ENCODE measurements at regions not wholly inside any gene's neighbourhood (a gene's known extent, or its start where the extent isn't known, plus 50 kb on each side); places are given as distances from the start of the nearest gene placed in this dataset.

GRCh38 chr7:46814516-46815250 is 767.2 kb downstream of the TNS3 start:
- H3K4me1 Mint-ChIP-seq (ENCODE audit: low read depth, unreplicated experiment) = no peaks in the 10 kb centered on the region
- H3K27ac Mint-ChIP-seq (ENCODE audit: unreplicated experiment) = no peak overlapping the region
- no peak for TF ChIP-seq CTCF (IDR thresholded peaks at IDR 0.05; ENCODE audit: unreplicated experiment)
- DNase-seq = no peak
- H3K36me3 Mint-ChIP-seq (ENCODE audit: insufficient read depth, unreplicated experiment) = no peaks in the 10 kb centered on the region
- intact Hi-C loops (cut with micrococcal nuclease; ENCODE audit: unreplicated experiment) = no loop called here
- no TSS peak for BruUV-seq (replicated peaks)
- H3K27me3 Mint-ChIP-seq (ENCODE audit: unreplicated experiment) = no peaks in the 10 kb centered on the region
- no peak overlapping the region for H3K4me3 Mint-ChIP-seq (ENCODE audit: low read depth, unreplicated experiment)
- peaks cover 6% of the 10 kb centered on the region for H3K9me3 Mint-ChIP-seq (ENCODE audit: low read depth, unreplicated experiment)
- CTCF ChIA-PET = interaction anchor here (0.6 kb wide), 1 partner anchor 93 kb away, joined by 3 read pairs; no protein-coding TSS in a partner anchor

- H3K27me3 Mint-ChIP-seq (ENCODE audit: unreplicated experiment) = no peaks in the 10 kb centered on the region
- TF ChIP-seq CTCF (IDR thresholded peaks at IDR 0.05; ENCODE audit: unreplicated experiment) = no peak
- CTCF ChIA-PET = no interaction called here
- H3K4me1 Mint-ChIP-seq (ENCODE audit: low read depth, unreplicated experiment) = no peaks in the 10 kb centered on the region
- intact Hi-C loops (cut with micrococcal nuclease; ENCODE audit: unreplicated experiment) = no loop called here
- H3K36me3 Mint-ChIP-seq (ENCODE audit: insufficient read depth, unreplicated experiment) = no peaks in the 10 kb centered on the region
- BruUV-seq (replicated peaks) = no TSS peak
- H3K27ac Mint-ChIP-seq (ENCODE audit: unreplicated experiment) = no peak overlapping the region
- H3K4me3 Mint-ChIP-seq (ENCODE audit: low read depth, unreplicated experiment) = no peak overlapping the region
- peaks cover 4% of the 10 kb centered on the region for H3K9me3 Mint-ChIP-seq (ENCODE audit: low read depth, unreplicated experiment)
- DNase-seq = no peak
These were observed 769.7 kb downstream of the TNS3 start for GRCh38 chr7:46812101-46812675.

- Mint-ChIP-seq H3K27ac (ENCODE audit: unreplicated experiment) (no peak overlapping the region), H3K27me3 (ENCODE audit: unreplicated experiment) (no peaks in the 10 kb centered on the region), H3K4me3 (ENCODE audit: low read depth, unreplicated experiment) (no peak overlapping the region), H3K9me3 (ENCODE audit: low read depth, unreplicated experiment) (peaks cover 4% of the 10 kb centered on the region), H3K36me3 (ENCODE audit: insufficient read depth, unreplicated experiment) (no peaks in the 10 kb centered on the region), H3K4me1 (ENCODE audit: low read depth, unreplicated experiment) (no peaks in the 10 kb centered on the region)
- CTCF ChIA-PET = no interaction called here
- no peak for TF ChIP-seq CTCF (IDR thresholded peaks at IDR 0.05; ENCODE audit: unreplicated experiment)
- no peak for DNase-seq
- no TSS peak for BruUV-seq (replicated peaks)
- intact Hi-C loops (cut with micrococcal nuclease; ENCODE audit: unreplicated experiment) = no loop called here
These were observed 770.4 kb downstream of the TNS3 start for GRCh38 chr7:46811529-46811928.

- Mint-ChIP-seq H3K27me3 (ENCODE audit: unreplicated experiment) (no peaks in the 10 kb centered on the region), H3K4me3 (ENCODE audit: low read depth, unreplicated experiment) (no peak overlapping the region), H3K9me3 (ENCODE audit: low read depth, unreplicated experiment) (peaks cover 4% of the 10 kb centered on the region), H3K27ac (ENCODE audit: unreplicated experiment) (no peak overlapping the region), H3K4me1 (ENCODE audit: low read depth, unreplicated experiment) (no peaks in the 10 kb centered on the region), H3K36me3 (ENCODE audit: insufficient read depth, unreplicated experiment) (no peaks in the 10 kb centered on the region)
- DNase-seq = no peak
- CTCF ChIA-PET = no interaction called here
- BruUV-seq (replicated peaks) = no TSS peak
- TF ChIP-seq CTCF (IDR thresholded peaks at IDR 0.05; ENCODE audit: unreplicated experiment) = no peak
- intact Hi-C loops (cut with micrococcal nuclease; ENCODE audit: unreplicated experiment) = no loop called here
These were observed 770.9 kb downstream of the TNS3 start for GRCh38 chr7:46810986-46811385.

All from Calu3 (cell line).